Colonic mucosa (tissue), 4 donors: ENCODE measurements at regions not wholly inside any gene's neighbourhood (a gene's known extent, or its start where the extent isn't known, plus 50 kb on each side); places are given as distances from the start of the nearest gene placed in this dataset.
"Not testable (repeated sequence)": the region's sequence is repeated elsewhere in the genome, so short reads cannot be mapped to it uniquely, and the experiment has no call there.

Experiments
- DNase-seq: peaks from one replicate; pipeline ENCODE4 v3.0.0-alpha.2; 2020
- H3K27ac ChIP-seq: fragments of 200-600 bp; one replicate; pipeline ENCODE4 v1.8.0; 2021
- H3K27me3 ChIP-seq: fragments of 200-600 bp; one replicate; pipeline ENCODE4 v1.8.0; 2021
- H3K36me3 ChIP-seq: fragments of 200-600 bp; one replicate; pipeline ENCODE4 v1.8.0; 2021
- H3K4me1 ChIP-seq: fragments of 200-600 bp; one replicate; pipeline ENCODE4 v1.8.0; 2021; ENCODE audit warnings: mild to moderate bottlenecking
- H3K4me3 ChIP-seq: fragments of 200-600 bp; one replicate; pipeline ENCODE4 v1.8.0; 2021
- H3K9ac ChIP-seq, 2 donors: one replicate each; pipeline ENCODE4 v1.7.0; 2013; ENCODE audit warnings: control low read depth in 2 of 2, low read depth in 2 of 2, low read length in 2 of 2
- H3K9me3 ChIP-seq: fragments of 200-600 bp; one replicate; pipeline ENCODE4 v1.8.0; 2021
- CTCF ChIP-seq: fragments of 200-600 bp; IDR thresholded peaks from one replicate; pipeline ENCODE4 v1.8.0; 2022; ENCODE audit warnings: antibody characterized with exemption, mild to moderate bottlenecking
- intact Hi-C: fragments of 100-400 bp; cut with DNase I; formaldehyde crosslinking; loops from one replicate; pipeline ENCODE4 v1.14.1; 2022
- donor health status: healthy.
- donor health status: DM: no; HTN: no; CAD: no.
- donor health status: DM: no; HTN: no; CAD: no.

DNA sequence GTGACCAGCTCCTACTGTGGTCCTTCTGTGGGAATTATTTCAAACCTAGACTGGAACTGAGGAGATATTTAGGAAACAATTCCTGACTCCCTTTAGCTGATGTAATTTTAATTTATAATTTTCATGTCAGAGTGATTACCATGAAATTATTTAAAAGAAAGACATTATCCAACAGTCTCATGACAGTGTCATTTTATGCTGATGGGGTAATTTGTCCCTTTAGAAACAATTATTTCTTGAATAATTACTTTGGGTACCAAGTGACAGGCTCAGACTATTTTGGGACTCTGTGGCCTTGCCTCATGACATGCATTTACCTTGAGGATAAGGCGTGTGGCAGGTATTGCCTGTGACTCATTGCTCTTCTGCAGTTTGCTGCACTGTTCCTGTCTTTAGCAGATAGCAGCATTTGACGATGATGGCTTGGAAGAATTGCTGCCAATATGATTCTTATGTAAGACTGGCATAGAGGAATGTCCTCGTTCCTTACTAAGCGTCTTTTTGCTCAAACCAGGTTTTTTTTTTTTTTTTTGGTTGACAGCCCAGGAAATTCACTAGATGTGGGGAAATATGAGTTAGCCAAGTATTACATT, 206.0 kb upstream of the HMCN1 start:
- no peak for TF ChIP-seq CTCF
- no peaks in the 10 kb centered on the region for H3K27me3 ChIP-seq
- no peaks in the 10 kb centered on the region for H3K36me3 ChIP-seq
- no peaks in the 10 kb centered on the region for H3K9me3 ChIP-seq
- H3K4me1 ChIP-seq: no peaks in the 10 kb centered on the region
- no peak overlapping the region for H3K9ac ChIP-seq
- no peak for DNase-seq
- no peak overlapping the region for H3K4me3 ChIP-seq
- H3K27ac ChIP-seq: no peak overlapping the region
- intact Hi-C loops: no loop called here

DNA sequence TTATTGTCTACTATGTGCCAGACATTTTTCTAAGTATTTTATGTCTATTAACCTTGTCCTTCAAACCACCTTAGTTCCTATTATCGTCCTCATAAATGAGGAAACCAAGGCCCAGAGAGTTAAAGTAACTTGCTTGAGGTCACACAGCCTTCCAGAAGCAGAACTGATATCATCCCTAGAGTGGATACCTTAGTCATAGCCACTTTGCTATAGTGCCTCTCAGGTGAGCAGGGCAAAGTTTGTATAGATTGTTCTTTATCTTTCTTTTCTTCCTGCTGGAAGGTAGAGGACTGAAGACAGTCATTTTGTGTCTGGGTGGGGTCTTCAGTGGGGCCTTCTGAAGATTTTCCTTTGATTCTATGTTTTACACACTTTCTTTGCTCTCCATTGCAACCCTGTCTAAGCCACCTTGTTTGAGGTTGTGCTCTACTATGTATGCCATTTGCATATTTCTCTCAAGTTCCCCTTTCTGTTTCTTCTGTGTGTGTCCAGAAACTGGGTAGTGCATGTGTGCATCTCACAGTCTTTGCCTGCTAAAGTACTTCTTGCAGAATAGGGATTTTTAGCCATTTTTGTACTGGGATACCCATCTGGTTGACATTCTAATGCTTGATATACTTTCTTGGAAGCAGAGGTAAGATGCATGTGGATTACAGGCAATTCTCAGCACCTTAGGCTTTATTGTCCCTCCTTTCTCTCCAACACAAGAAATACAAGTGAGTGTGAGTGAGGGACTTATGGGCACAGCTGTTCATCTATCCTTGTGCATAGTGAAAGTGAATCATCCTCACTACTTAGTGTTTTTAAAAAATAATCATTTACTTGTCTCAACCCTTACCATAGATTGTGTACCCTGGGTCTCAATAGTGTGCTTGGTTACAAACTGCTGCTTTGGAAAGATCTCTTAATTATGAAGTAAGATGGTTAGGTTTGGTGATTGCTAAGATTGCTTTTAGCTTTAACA, 207.6 kb upstream of the HMCN1 start:
- H3K9me3 ChIP-seq: no peaks in the 10 kb centered on the region
- DNase-seq: no peak
- H3K36me3 ChIP-seq: no peaks in the 10 kb centered on the region
- H3K27me3 ChIP-seq: no peaks in the 10 kb centered on the region
- intact Hi-C loops: no loop called here
- no peak for TF ChIP-seq CTCF
- no peak overlapping the region for H3K9ac ChIP-seq
- no peak overlapping the region for H3K4me3 ChIP-seq
- no peak overlapping the region for H3K27ac ChIP-seq
- no peaks in the 10 kb centered on the region for H3K4me1 ChIP-seq

DNA sequence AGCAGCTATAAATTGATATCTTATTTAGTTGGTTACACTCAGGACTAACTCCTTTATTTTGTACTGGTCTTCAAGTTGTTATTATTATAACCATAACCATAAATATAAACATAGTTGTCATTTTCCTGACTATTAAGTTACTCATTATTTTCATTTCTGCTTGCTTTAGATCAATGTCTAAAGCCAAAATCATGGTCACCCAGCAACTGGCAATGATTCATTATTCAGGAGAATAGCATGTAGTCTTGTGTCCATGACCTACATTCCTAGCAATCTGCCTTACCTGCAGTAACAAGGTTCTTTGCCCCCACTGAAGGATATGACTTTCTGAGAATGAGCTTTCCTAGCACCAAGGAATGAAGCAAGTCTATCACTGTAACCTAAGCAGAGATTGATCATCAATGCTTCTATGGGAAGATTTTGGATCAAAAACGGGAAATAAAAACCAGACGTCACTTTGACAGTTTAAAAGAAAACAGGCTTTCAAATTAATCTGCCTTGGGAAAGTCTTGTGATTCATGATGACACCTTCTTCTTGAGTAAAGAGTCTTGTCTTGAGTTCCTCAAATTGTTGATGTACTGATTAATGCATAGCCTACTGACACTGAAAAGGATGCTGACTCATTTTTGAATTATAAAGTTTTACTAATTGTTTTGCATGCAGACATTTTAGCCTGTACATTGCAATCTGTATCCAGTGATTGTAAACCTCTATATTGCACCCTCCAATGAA, 203.3 kb upstream of the IVNS1ABP start:
- intact Hi-C loops: no loop called here
- no peak for DNase-seq
- Histone ChIP-seq H3K4me3 (no peak overlapping the region), H3K27me3 (no peaks in the 10 kb centered on the region), H3K9ac (no peak overlapping the region), H3K36me3 (no peaks in the 10 kb centered on the region), H3K27ac (no peak overlapping the region), H3K4me1 (no peaks in the 10 kb centered on the region), H3K9me3 (no peaks in the 10 kb centered on the region)
- TF ChIP-seq CTCF: no peak

- Histone ChIP-seq H3K36me3 (no peaks in the 10 kb centered on the region), H3K27me3 (no peaks in the 10 kb centered on the region), H3K9ac (no peak overlapping the region), H3K27ac (no peak overlapping the region), H3K9me3 (no peaks in the 10 kb centered on the region), H3K4me1 (no peaks in the 10 kb centered on the region), H3K4me3 (no peak overlapping the region)
- DNase-seq: no peak
- intact Hi-C loops: no loop called here
- no peak for TF ChIP-seq CTCF
Measured at GRCh38 chr1:185517808-185518419, 200.9 kb upstream of the IVNS1ABP start.

- H3K36me3 ChIP-seq, H3K9ac ChIP-seq, H3K4me3 ChIP-seq, DNase-seq, H3K9me3 ChIP-seq, H3K4me1 ChIP-seq, intact Hi-C loops, H3K27ac ChIP-seq, H3K27me3 ChIP-seq: not testable (repeated sequence)
Measured at GRCh38 chr1:185517301-185517700, 200.3 kb upstream of the IVNS1ABP start.
